Upper lobe of right lung (tissue), 1 donor: ENCODE measurements at regions not wholly inside any gene's neighbourhood (a gene's known extent, or its start where the extent isn't known, plus 50 kb on each side); places are given as distances from the start of the nearest gene placed in this dataset.

Experiments
- ATAC-seq: fragments of 200-7000 bp; cut with Tn5 transposase; one replicate; pipeline ENCODE4 v1.9.1; 2020; ENCODE audit warnings: mild to moderate bottlenecking, moderate library complexity
- DNase-seq: peaks from one replicate; pipeline ENCODE4 v3.0.0-alpha.2; 2020
- H3K27ac ChIP-seq: fragments of 200-600 bp; one replicate; pipeline ENCODE4 v1.8.0; 2022
- H3K27me3 ChIP-seq: fragments of 200-600 bp; one replicate; pipeline ENCODE4 v1.8.0; 2022; ENCODE audit warnings: mild to moderate bottlenecking
- H3K36me3 ChIP-seq: fragments of 200-600 bp; one replicate; pipeline ENCODE4 v1.8.0; 2022
- H3K4me1 ChIP-seq: fragments of 200-600 bp; one replicate; pipeline ENCODE4 v1.8.0; 2022
- H3K4me3 ChIP-seq: fragments of 200-600 bp; one replicate; pipeline ENCODE4 v1.8.0; 2022; ENCODE audit warnings: mild to moderate bottlenecking
- H3K9me3 ChIP-seq: fragments of 200-600 bp; one replicate; pipeline ENCODE4 v1.8.0; 2022
- intact Hi-C: fragments of 100-400 bp; cut with DNase I; formaldehyde crosslinking; loops from one replicate; pipeline ENCODE4 v1.11.0; 2022
- TF ChIP-seq, protein P1 (sequence below): fragments of 200-600 bp; IDR thresholded peaks from one replicate; pipeline ENCODE4 v1.8.0; 2022; ENCODE audit warnings: antibody characterized with exemption
- donor health status: DM: no; HTN: yes; CAD: no; lungs with severe emphysema.

DNA sequence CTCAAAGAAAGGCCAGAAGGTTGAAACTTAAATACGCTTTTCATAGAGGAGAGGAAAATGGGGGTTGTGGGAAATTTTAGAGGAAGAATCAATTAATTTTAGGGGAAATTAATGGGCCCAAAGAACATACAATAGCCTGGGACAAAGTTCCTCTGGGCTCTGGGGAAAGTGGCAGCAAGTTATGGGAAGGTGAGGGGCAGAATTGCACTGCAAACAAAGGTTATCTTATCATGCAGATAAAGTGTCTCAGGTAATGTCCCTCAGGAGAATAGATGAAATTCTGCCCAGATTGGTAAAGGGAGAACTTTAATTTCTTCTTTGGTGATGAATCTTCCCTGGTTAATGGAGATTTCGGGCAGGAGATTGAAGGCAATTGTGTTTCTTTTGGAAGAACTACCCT lies 326.1 kb upstream of the SLC24A2 start:
- H3K4me3 ChIP-seq: no peak overlapping the region
- no peak for ATAC-seq
- no peak for DNase-seq
- no peaks in the 10 kb centered on the region for H3K27me3 ChIP-seq
- no peaks in the 10 kb centered on the region for H3K9me3 ChIP-seq
- TF ChIP-seq, protein P1, sequence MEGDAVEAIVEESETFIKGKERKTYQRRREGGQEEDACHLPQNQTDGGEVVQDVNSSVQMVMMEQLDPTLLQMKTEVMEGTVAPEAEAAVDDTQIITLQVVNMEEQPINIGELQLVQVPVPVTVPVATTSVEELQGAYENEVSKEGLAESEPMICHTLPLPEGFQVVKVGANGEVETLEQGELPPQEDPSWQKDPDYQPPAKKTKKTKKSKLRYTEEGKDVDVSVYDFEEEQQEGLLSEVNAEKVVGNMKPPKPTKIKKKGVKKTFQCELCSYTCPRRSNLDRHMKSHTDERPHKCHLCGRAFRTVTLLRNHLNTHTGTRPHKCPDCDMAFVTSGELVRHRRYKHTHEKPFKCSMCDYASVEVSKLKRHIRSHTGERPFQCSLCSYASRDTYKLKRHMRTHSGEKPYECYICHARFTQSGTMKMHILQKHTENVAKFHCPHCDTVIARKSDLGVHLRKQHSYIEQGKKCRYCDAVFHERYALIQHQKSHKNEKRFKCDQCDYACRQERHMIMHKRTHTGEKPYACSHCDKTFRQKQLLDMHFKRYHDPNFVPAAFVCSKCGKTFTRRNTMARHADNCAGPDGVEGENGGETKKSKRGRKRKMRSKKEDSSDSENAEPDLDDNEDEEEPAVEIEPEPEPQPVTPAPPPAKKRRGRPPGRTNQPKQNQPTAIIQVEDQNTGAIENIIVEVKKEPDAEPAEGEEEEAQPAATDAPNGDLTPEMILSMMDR: no peak
- no peak overlapping the region for H3K27ac ChIP-seq
- H3K36me3 ChIP-seq: no peaks in the 10 kb centered on the region
- no peaks in the 10 kb centered on the region for H3K4me1 ChIP-seq
- intact Hi-C loops: no loop called here

DNA sequence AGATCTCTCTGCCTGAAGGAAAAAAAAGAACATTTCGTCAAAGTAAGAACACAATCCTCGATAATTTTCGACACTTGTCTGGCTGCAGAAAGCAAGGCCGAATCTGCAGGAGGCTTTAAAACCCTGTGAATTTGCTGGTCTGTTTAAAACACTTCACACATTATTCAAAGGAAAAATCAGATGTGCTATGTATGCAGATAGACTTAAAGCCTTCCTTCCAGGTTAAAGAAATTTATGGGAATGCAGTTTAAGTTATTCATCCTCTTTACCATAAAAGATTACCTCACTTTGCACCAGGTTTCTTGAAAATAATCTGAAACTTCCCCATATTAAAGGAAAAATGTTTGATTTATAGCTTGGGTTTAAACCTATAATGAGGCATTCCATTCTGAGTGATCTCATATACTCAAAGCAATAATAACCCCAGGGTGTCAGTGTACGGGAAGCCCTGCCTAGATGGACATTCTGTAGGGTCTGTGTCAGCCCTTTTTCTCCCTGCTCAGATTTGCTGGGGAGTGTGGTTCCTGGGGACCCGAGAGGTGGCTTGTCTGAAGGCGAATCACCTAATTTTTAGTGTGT lies 323.5 kb upstream of the SLC24A2 start:
- intact Hi-C loops: no loop called here
- no peak for DNase-seq
- no peaks in the 10 kb centered on the region for H3K9me3 ChIP-seq
- TF ChIP-seq, protein P1: no peak
- no peaks in the 10 kb centered on the region for H3K4me1 ChIP-seq
- no peaks in the 10 kb centered on the region for H3K36me3 ChIP-seq
- no peaks in the 10 kb centered on the region for H3K27me3 ChIP-seq
- no peak overlapping the region for H3K27ac ChIP-seq
- ATAC-seq: no peak
- H3K4me3 ChIP-seq: no peak overlapping the region

DNA sequence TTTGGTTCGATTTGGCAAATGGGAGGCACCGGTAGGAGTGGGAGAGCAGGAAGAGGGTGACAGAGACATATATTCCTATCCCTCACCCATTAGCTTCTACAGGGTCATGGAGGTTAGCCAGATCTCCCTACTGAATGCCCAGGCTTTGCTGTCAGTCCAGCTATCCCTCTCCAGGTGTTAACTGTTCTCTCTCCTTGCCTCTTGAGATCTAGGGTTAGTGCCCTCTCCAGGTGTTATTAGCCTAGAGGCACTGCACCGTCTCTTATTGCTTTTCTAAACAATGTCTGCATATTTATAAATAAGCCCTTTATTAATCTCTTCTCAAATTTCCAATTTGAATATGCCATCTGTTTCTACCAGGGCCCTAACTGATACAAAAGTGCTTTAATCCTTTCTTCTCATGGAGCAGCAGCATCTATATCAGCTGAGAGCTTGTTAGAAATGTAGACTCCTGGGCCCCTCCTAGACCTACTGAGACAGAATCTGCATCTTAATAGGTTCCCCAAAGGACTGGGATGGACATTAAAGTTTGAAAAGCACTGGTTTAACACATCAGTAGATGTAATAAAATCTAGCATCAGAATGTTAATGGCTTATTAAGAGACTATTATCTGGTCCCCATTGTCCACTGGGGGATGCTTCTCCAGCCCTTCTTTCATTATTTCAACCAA lies 322.5 kb upstream of the SLC24A2 start:
- H3K4me1 ChIP-seq: no peaks in the 10 kb centered on the region
- H3K27me3 ChIP-seq: no peaks in the 10 kb centered on the region
- H3K4me3 ChIP-seq: no peak overlapping the region
- H3K9me3 ChIP-seq: no peaks in the 10 kb centered on the region
- no peak overlapping the region for H3K27ac ChIP-seq
- no peak for DNase-seq
- H3K36me3 ChIP-seq: no peaks in the 10 kb centered on the region
- TF ChIP-seq, protein P1: no peak
- intact Hi-C loops: no loop called here
- ATAC-seq: no peak

DNA sequence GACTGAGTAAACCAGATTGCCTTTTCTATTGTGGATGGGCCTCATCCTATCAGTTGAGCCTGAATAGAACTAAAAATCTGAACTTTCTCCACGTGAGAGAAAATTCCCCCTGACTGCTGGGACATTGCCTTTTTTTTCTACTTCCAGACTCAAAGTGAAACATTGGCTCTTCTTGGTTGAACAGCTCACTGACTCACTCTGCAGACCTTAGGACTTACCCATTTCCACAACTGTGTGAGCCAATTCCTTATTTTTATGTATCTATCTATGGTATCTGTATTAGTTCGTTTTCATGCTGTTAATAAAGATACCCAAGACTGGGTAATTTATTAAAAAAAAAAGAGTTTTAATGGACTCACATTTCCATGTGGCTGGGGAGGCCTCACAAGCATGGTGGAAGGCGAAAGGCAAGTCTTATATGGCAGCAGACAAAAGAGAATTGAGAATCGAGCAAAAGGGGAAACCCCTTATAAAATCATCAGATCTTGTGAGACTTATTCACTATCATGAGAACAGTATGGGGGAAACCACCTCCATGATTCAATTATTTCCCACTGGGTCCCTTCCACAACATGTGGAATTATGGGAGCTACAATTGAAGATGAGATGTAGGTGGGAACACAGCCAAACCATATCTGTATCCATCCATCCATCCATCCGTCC lies 306.7 kb upstream of the SLC24A2 start:
- H3K27me3 ChIP-seq: no peaks in the 10 kb centered on the region
- H3K36me3 ChIP-seq: no peaks in the 10 kb centered on the region
- intact Hi-C loops: no loop called here
- H3K4me3 ChIP-seq: no peak overlapping the region
- H3K9me3 ChIP-seq: no peaks in the 10 kb centered on the region
- no peak overlapping the region for H3K27ac ChIP-seq
- H3K4me1 ChIP-seq: no peaks in the 10 kb centered on the region
- TF ChIP-seq, protein P1: no peak
- ATAC-seq: no peak
- no peak for DNase-seq

DNA sequence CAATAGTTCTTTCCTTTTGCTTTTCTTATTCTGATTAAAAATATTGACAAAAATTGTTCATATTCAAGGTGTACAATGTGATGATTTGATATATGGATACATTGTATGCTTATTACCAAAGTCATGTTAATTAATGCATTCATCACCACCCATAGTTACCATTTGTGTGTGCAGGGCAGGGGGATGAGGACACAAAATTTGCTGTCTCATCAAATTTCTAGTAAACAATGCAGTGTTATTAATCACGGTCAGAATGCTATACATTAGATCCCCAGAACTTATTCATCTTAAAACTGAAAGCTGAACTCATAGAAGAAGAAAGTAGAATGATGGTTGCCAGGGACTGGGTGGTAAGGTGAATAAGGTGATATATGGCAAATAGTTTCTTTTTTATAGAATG lies 303.7 kb upstream of the SLC24A2 start:
- TF ChIP-seq, protein P1: no peak
- ATAC-seq: no peak
- Histone ChIP-seq H3K27me3 (peaks cover under 1% of the 10 kb centered on the region), H3K36me3 (no peaks in the 10 kb centered on the region), H3K4me1 (no peaks in the 10 kb centered on the region), H3K4me3 (no peak overlapping the region), H3K27ac (no peak overlapping the region), H3K9me3 (no peaks in the 10 kb centered on the region)
- intact Hi-C loops: no loop called here
- DNase-seq: no peak
